Stimulated activated naive B cell treated with anti-CD40 and anti-IgM and Interleukin-4, amounts not matched to agents 10 μg/mL and 1 μg/mL and 100 μg/mL, for 72 hours (primary cell): ENCODE measurements at regions not wholly inside any gene's neighbourhood (a gene's known extent, or its start where the extent isn't known, plus 50 kb on each side); places are given as distances from the start of the nearest gene placed in this dataset.

ENCODE experiments used
- ATAC-seq, 2 donors: fragments of 150-1000 bp; cut with Tn5 transposase; replicated peaks; 2 replicates each; pipeline ENCODE4 v1.10.0; 2021; ENCODE audit warnings: moderate library complexity in 1 of 2
- DNase-seq: peaks from one replicate; pipeline ENCODE4 v3.0.0; 2021
- H3K27ac Mint-ChIP-seq: one replicate; pipeline ENCODE4 v1.8.0; 2022; ENCODE audit warnings: mild to moderate bottlenecking, mixed read lengths
- H3K27me3 Mint-ChIP-seq, 2 donors: one replicate each; pipeline ENCODE4 v1.8.0; 2022; ENCODE audit warnings: mixed read lengths in 2 of 2
- H3K36me3 Mint-ChIP-seq, 2 donors: one replicate each; pipeline ENCODE4 v1.8.0; 2022; ENCODE audit warnings: mixed read lengths in 2 of 2, mild to moderate bottlenecking in 1 of 2
- H3K4me1 Mint-ChIP-seq, 2 donors: one replicate each; pipeline ENCODE4 v1.8.0; 2022; ENCODE audit warnings: mixed read lengths in 2 of 2, mild to moderate bottlenecking in 1 of 2
- H3K4me3 Mint-ChIP-seq, 2 donors: one replicate each; pipeline ENCODE4 v1.8.0; 2022; ENCODE audit warnings: mild to moderate bottlenecking in 2 of 2, mixed read lengths in 2 of 2, moderate library complexity in 1 of 2
- H3K9me3 Mint-ChIP-seq, 2 donors: one replicate each; pipeline ENCODE4 v1.8.0; 2022; ENCODE audit warnings: mixed read lengths in 2 of 2, mild to moderate bottlenecking in 1 of 2

DNA sequence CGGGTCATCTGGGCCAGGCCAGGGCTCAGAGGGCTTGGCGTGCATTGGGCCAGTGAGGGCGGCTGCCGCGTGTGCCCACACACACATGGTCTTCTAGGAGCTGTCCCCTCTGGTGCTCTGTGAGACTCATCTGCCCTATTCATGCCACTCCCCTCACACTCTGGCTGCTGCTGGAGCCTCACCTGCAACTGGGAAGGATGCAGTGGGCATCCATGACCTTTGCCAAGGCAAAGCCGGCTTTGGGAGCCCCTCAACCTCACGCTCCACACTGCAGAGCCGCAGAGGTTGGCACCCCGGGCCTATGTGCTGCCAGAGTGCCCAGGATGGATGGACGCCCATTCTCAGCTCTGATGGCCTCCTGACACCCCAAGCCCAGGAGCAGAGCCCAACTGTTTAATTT is 330.2 kb upstream of the SALL3 start:
- H3K9me3 Mint-ChIP-seq, result peaks cover 5 to 11% of the 10 kb centered on the region in 2 donors
- DNase-seq (no peak), ATAC-seq (no peak)
- peaks cover 0 to 4% of the 10 kb centered on the region in 2 donors for H3K36me3 Mint-ChIP-seq
- peaks cover 0 to 2% of the 10 kb centered on the region in 2 donors for H3K4me1 Mint-ChIP-seq
- H3K4me3 Mint-ChIP-seq, result no peak overlapping the region
- H3K27me3 Mint-ChIP-seq, result no peaks in the 10 kb centered on the region
- H3K27ac Mint-ChIP-seq, result no peak overlapping the region

- Mint-ChIP-seq H3K27me3 (no peaks in the 10 kb centered on the region), H3K27ac (no peak overlapping the region), H3K36me3 (peaks cover 0 to 4% of the 10 kb centered on the region in 2 donors), H3K4me3 (no peak overlapping the region), H3K9me3 (peaks cover 5 to 12% of the 10 kb centered on the region in 2 donors), H3K4me1 (peaks cover 0 to 2% of the 10 kb centered on the region in 2 donors)
- DNase-seq, result no peak
- no peak for ATAC-seq
These were observed 328.7 kb upstream of the SALL3 start for GRCh38 chr18:78650926-78651325.

GRCh38 chr18:78652001-78652545 is 327.5 kb upstream of the SALL3 start:
- Mint-ChIP-seq H3K36me3 (peaks cover 0 to 7% of the 10 kb centered on the region in 2 donors), H3K4me1 (peaks cover 0 to 2% of the 10 kb centered on the region in 2 donors), H3K27me3 (no peaks in the 10 kb centered on the region), H3K27ac (peak overlapping the region; percentile 84), H3K9me3 (peaks cover 5 to 12% of the 10 kb centered on the region in 2 donors), H3K4me3 (peak overlapping the region in 1 of 2 donors; percentile 44)
- no peak for DNase-seq
- ATAC-seq, result no peak

DNA sequence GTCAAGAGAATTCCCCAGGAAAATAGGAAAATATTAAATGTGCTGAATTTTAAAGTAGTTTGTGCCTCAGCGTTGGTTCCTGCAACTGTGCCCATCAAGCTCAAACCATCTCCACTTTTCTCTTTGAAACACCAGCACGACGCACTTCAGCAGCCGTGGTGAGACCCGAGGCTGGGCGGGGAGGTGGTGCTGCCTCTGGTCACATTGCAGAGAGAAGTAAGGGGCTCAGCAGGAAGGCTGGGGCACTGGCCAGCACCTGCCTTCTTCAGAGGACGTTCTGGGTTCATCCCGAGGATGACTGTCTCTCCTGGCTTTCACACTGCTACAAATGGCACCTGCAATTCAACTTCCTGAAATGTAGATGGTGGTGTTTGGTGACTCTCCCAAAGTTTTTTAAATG is 323.7 kb upstream of the SALL3 start:
- H3K36me3 Mint-ChIP-seq, result peaks cover 0 to 7% of the 10 kb centered on the region in 2 donors
- H3K9me3 Mint-ChIP-seq, result peaks cover 5 to 10% of the 10 kb centered on the region in 2 donors
- ATAC-seq (no peak), DNase-seq (no peak)
- peaks cover 0 to 10% of the 10 kb centered on the region in 2 donors for H3K27me3 Mint-ChIP-seq
- no peak overlapping the region for H3K4me3 Mint-ChIP-seq
- peaks cover 0 to 2% of the 10 kb centered on the region in 2 donors for H3K4me1 Mint-ChIP-seq
- no peak overlapping the region for H3K27ac Mint-ChIP-seq

- H3K36me3 Mint-ChIP-seq, result peaks cover 0 to 7% of the 10 kb centered on the region in 2 donors
- H3K4me1 Mint-ChIP-seq, result peaks cover 0 to 2% of the 10 kb centered on the region in 2 donors
- DNase-seq (no peak), ATAC-seq (no peak)
- H3K9me3 Mint-ChIP-seq, result peaks cover 5 to 6% of the 10 kb centered on the region in 2 donors
- H3K27me3 Mint-ChIP-seq, result peaks cover 0 to 10% of the 10 kb centered on the region in 2 donors
- H3K4me3 Mint-ChIP-seq, result no peak overlapping the region
- no peak overlapping the region for H3K27ac Mint-ChIP-seq
These were observed 323.2 kb upstream of the SALL3 start for GRCh38 chr18:78656346-78656925.

GRCh38 chr18:78658531-78658930 is 321.1 kb upstream of the SALL3 start:
- Mint-ChIP-seq H3K27ac (no peak overlapping the region), H3K4me1 (no peaks in the 10 kb centered on the region), H3K36me3 (peaks cover 0 to 3% of the 10 kb centered on the region in 2 donors), H3K27me3 (peaks cover 6 to 10% of the 10 kb centered on the region in 2 donors), H3K9me3 (peaks cover 0 to 1% of the 10 kb centered on the region in 2 donors), H3K4me3 (no peak overlapping the region)
- DNase-seq, result no peak
- no peak for ATAC-seq

DNA sequence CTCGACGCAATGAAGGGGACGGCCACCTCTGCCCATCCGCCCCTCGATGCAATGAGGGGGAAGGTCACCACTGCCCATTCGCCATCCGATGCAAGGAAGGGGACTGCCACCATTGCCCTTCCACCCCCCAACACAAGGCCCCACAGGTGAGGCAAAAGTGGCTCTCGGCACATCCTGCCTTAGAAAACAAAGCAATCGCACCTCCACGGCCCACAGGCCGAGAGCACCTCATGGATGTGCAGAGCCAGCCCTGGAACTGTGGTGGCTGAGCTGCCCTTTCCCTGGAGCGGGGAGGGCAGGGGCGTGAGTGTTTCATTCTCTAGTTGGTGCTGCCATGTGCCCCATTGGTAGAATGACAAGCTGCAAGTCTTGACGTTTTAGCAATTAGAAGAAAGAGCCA is 320.6 kb upstream of the SALL3 start:
- peaks cover 0 to 3% of the 10 kb centered on the region in 2 donors for H3K36me3 Mint-ChIP-seq
- peaks cover 0 to 1% of the 10 kb centered on the region in 2 donors for H3K9me3 Mint-ChIP-seq
- H3K27ac Mint-ChIP-seq, result no peak overlapping the region
- DNase-seq (no peak), ATAC-seq (no peak)
- H3K27me3 Mint-ChIP-seq, result peaks cover 6 to 10% of the 10 kb centered on the region in 2 donors
- H3K4me1 Mint-ChIP-seq, result no peaks in the 10 kb centered on the region
- no peak overlapping the region for H3K4me3 Mint-ChIP-seq

DNA sequence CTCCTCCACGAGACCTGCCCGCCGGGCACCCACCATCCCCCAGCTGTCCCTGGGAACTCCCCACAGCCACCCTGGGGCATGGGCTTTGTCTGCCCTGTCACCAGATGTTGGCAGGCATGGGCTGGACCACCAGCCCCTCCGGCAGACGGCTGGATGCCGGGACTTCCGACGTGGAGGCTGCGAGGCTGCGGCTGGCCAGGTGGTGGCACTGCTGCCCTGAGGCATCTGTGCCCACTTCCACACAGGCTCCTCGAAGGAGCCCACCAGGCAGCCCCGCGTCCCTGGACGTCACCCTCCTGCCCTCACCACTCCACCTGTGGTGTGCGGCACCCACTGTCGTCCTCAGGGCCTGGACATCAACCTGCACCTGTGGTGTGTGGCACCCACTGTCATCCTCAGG is 319.9 kb upstream of the SALL3 start:
- Mint-ChIP-seq H3K9me3 (peaks cover 0 to 1% of the 10 kb centered on the region in 2 donors), H3K27me3 (peaks cover 6 to 10% of the 10 kb centered on the region in 2 donors), H3K27ac (no peak overlapping the region), H3K36me3 (peaks cover 0 to 3% of the 10 kb centered on the region in 2 donors), H3K4me3 (no peak overlapping the region), H3K4me1 (no peaks in the 10 kb centered on the region)
- DNase-seq (no peak), ATAC-seq (peak; percentile 29 to 48)

GRCh38 chr18:78660311-78660710 is 319.3 kb upstream of the SALL3 start:
- ATAC-seq, result no peak

DNA sequence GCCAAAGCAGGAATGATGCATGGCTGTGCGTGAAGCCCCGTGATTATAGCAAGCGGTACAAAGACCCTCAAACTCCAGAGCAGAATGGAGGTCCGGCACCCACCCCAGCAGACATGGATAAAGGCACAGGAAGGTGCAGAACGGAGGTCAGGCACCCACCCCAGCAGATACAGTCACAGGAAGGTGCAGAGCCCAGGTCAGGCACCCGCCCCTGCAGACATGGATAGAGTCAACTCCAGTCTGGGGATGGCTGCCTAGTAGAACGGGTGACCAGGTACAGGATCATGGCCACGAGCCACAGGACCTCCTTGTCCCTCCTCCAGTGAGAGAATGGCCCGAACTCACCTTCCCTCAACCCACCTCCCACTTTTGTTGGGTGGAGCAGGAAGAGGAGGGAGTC is 318.3 kb upstream of the SALL3 start:
- Mint-ChIP-seq H3K27ac (no peak overlapping the region), H3K36me3 (peaks cover 0 to 3% of the 10 kb centered on the region in 2 donors), H3K9me3 (no peaks in the 10 kb centered on the region), H3K27me3 (peaks cover 6 to 10% of the 10 kb centered on the region in 2 donors), H3K4me3 (no peak overlapping the region), H3K4me1 (no peaks in the 10 kb centered on the region)
- no peak for ATAC-seq
- no peak for DNase-seq

More at GRCh38 chr18:78660311-78660710, 319.3 kb upstream of the SALL3 start:
- Mint-ChIP-seq H3K9me3 (peaks cover 0 to 1% of the 10 kb centered on the region in 2 donors), H3K4me3 (no peak overlapping the region), H3K4me1 (no peaks in the 10 kb centered on the region), H3K36me3 (peaks cover 0 to 3% of the 10 kb centered on the region in 2 donors), H3K27ac (peak overlapping the region; percentile 32), H3K27me3 (peaks cover 6 to 10% of the 10 kb centered on the region in 2 donors)
- no peak for DNase-seq

GRCh38 chr18:78662879-78663278 is 316.7 kb upstream of the SALL3 start:
- no peak overlapping the region for H3K4me3 Mint-ChIP-seq
- peaks cover 6 to 10% of the 10 kb centered on the region in 2 donors for H3K27me3 Mint-ChIP-seq
- no peaks in the 10 kb centered on the region for H3K36me3 Mint-ChIP-seq
- H3K4me1 Mint-ChIP-seq, result no peaks in the 10 kb centered on the region
- ATAC-seq (no peak), DNase-seq (no peak)
- no peaks in the 10 kb centered on the region for H3K9me3 Mint-ChIP-seq
- no peak overlapping the region for H3K27ac Mint-ChIP-seq

DNA sequence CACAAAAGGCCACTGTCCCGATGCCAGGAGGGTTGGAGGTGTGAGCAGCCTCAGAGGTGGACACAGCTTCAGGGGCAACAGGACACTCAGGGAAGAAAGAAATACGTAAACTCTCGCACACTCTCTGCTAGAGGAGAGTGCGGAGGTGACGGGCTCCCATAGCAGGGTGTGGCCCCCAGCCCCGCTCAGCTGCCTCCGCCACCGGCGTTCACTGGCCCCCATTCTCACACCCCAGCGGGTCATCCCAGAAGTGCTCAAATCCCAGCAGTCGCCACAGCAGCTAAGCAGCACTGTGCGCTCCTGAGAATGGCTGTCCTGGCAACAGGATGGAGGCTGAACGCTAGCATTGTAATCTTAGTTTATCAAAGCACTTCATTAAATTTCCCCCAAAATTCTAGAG is 315.6 kb upstream of the SALL3 start:
- no peaks in the 10 kb centered on the region for H3K36me3 Mint-ChIP-seq
- DNase-seq (no peak), ATAC-seq (no peak)

DNA sequence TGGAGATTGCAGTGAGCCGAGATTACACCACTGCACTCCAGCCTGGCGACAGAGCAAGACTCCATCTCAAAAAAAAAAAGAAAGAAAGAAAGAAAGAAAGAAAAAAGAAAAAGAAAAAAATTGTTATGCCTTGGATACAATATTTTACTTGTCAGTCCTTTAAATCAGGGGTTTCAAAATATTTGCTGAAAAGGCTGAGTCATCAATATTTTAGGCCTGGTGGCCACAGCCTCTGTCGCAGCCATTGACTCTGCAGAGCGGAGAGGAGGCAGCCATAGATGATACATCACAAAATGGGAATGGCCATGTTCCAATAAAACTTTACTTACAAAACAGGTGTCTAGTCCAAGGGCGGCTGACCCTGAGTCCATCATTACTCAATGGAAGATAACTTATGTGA is 314.8 kb upstream of the SALL3 start:
- H3K27ac Mint-ChIP-seq, result no peak overlapping the region
- H3K4me1 Mint-ChIP-seq, result no peaks in the 10 kb centered on the region
- peaks cover 6 to 10% of the 10 kb centered on the region in 2 donors for H3K27me3 Mint-ChIP-seq
- H3K36me3 Mint-ChIP-seq, result no peaks in the 10 kb centered on the region
- H3K9me3 Mint-ChIP-seq, result no peaks in the 10 kb centered on the region
- no peak overlapping the region for H3K4me3 Mint-ChIP-seq
- DNase-seq (no peak), ATAC-seq (no peak)

More for the DNA sequence above, 315.6 kb upstream of the SALL3 start:
- no peaks in the 10 kb centered on the region for H3K4me1 Mint-ChIP-seq
- no peaks in the 10 kb centered on the region for H3K9me3 Mint-ChIP-seq
- H3K4me3 Mint-ChIP-seq, result no peak overlapping the region
- H3K27me3 Mint-ChIP-seq, result peaks cover 6 to 10% of the 10 kb centered on the region in 2 donors
- no peak overlapping the region for H3K27ac Mint-ChIP-seq

DNA sequence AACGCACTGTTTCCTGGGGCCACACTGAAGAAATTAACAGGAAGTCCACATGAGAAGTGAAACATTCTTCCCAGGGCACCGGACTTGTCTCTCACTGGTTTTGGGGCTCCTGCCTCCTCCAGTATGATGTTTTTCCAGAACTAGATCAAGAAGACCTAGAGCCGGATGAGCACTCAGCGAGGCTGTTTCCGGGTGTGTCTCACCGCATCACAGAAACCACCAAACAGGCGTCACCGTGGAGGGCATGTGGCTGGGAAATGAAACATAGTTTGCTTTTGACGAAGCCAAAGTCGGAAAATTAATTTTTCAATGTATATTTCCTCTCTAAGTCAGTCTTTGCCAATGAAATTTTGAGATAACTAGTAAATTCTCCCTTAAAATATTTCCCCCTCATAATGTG is 314.0 kb upstream of the SALL3 start:
- Mint-ChIP-seq H3K27ac (no peak overlapping the region), H3K36me3 (no peaks in the 10 kb centered on the region)

GRCh38 chr18:78666666-78667335 is 312.8 kb upstream of the SALL3 start:
- Mint-ChIP-seq H3K27me3 (peaks cover 0 to 6% of the 10 kb centered on the region in 2 donors), H3K36me3 (no peaks in the 10 kb centered on the region), H3K4me1 (no peaks in the 10 kb centered on the region), H3K9me3 (no peaks in the 10 kb centered on the region), H3K27ac (no peak overlapping the region), H3K4me3 (no peak overlapping the region)
- DNase-seq, result no peak
- no peak for ATAC-seq

More for the DNA sequence above, 314.0 kb upstream of the SALL3 start:
- Mint-ChIP-seq H3K27me3 (peaks cover 2 to 6% of the 10 kb centered on the region in 2 donors), H3K9me3 (no peaks in the 10 kb centered on the region), H3K4me1 (no peaks in the 10 kb centered on the region), H3K4me3 (no peak overlapping the region)
- no peak for ATAC-seq
- no peak for DNase-seq
